KG1 (cell line): ENCODE measurements at regions not wholly inside any gene's neighbourhood (a gene's known extent, or its start where the extent isn't known, plus 50 kb on each side); places are given as distances from the start of the nearest gene placed in this dataset.
"Not testable (repeated sequence)": the region's sequence is repeated elsewhere in the genome, so short reads cannot be mapped to it uniquely, and the experiment has no call there.

Experiments used
- DNase-seq: peaks from one replicate; lab custom pipeline; 2025; lab: John Stamatoyannopoulos, UW

DNA sequence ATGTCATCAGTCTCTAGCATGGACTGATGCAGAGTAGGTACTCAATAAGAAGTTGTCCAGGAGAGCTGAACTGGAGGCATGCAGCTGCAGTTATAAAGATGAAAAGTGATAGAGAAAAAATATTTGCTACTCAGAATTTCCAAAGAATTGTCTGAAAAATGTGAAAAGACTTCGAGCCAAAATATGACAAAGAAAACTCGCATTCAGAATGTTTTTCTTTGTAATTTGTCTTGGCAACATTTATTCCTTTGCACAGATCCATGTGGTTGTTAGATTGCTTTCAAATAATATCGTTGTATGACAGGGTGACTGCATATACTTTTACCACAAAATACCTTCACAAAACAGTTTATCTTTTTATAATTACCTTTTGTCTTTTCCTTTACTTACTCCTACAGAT is 128.0 kb upstream of the SLC4A4 start:
- DNase-seq: no peak

DNA sequence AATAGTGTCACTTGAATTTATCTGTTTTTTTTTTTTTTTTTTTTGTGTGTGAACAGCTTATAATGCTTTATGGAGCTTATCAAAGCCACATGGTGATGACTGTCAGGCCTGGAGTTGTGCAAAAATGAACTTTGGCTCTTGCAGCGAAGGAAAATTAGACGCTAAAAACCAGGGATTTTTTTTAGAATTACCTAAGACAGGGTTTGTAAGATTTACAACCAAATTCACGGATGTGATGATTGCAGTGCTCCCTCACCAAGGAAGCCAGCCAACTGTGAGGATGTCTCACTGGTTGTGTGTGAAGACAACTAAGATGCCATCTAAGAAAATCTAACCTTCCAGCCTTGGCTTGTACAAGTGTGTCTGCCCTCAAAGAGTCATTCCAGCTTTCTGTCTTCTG is 127.1 kb upstream of the SLC4A4 start:
- no peak for DNase-seq

DNA sequence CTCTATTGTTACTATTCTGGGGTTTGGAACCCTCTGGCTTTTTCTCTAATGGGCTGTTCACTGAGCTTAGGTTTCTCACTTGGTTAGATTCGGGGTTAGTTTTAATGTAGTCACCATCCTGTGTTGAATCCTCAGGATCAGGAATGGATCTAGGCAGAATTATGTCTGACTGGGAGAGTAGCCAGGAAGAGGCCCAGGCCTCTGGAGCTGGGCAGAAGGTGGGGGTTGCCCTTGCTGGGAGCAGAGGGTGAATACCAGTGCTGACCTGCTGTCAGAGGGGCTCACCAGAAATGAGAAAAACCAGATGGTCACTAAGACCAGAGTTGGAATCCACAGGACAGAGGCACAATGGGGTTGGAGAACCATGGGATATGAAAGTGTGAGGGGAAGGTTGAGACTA is 126.6 kb upstream of the SLC4A4 start:
- DNase-seq: no peak

DNA sequence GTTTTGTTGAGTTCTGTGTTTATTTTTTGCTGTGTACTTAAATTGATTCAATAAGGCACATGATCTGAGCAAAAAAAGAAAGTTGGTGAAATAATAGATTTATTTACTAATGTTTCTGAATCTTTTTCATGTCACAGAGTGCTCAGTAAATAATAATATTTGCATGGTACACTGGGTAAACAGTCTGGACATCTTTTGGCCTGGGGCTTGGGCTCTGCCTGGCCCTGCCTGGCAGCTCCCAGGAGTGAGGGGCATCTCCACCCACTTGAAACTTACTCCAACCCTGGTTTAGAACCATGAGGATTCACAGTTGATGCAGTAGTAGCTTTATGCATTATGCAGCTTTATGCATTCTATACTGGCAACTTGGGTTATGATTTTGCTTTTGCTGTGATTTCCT is 124.2 kb upstream of the SLC4A4 start:
- DNase-seq: no peak

DNA sequence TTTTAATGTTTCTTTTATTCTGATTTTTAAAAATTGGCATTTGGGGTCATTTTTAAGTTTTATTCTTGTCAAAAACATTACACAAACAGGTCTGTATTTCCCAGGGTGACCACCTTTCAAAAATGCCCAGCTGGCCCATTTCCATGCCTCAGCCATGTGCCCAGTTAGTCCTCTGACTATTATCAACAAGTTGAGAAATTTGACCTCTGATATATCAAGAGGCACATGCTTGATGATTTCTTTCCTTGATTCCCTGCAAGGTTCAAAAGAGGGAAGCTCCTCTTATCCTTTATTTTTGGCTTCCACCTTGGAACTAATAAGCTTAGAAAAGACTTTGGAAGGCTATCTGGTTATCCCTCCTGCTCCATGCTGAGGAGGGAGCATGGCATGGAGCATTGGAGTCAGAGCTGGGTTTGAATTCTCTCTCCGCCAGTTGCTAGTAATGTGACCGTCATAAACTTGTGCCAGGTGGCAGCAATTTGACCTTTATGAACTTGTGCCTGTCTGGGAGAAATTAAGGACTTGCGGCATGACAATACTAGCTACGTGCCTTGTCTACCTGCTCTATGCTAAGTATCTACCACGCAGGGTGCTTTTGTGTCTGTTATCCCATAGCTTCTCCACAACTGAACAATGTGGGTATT is 122.4 kb upstream of the SLC4A4 start:
- DNase-seq: no peak

DNA sequence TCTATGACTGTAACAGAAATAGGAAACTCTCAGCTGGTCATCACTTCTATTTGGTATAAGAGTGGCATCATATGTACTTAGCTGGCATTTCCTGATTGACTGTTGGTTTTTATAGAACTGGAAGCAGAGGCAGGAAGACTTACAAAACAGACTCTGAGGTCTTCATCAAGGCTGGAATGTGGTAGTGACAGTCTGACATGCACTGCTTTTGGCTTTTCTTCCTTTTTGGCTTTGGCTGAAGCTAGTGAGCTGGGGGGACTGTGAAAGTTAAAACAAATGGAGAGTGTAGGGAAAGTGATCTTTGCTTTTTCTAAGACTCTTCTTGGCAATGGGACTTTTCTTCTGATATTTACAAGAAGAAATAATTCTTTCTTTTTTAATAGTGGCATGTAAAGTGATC is 121.1 kb upstream of the SLC4A4 start:
- DNase-seq: no peak

DNA sequence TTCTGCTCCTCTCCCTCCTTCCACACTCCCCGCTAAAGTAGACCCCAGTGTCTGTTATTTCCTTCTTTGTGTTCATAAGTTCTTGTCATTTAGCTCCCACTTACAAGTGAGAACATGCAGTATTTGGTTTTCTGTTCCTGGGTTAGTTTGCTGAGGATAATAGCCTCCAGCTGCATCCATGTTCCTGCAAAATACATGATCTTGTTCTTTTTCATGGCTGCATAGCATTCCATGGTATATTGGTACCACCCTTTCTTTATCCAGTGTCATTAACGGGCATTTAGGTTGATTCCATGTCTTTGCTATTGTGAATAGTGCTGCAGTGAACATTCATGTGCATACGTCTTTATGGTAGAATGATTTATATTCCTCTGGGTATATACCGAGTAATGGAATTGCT is 118.0 kb upstream of the SLC4A4 start:
- DNase-seq: not testable (repeated sequence)

DNA sequence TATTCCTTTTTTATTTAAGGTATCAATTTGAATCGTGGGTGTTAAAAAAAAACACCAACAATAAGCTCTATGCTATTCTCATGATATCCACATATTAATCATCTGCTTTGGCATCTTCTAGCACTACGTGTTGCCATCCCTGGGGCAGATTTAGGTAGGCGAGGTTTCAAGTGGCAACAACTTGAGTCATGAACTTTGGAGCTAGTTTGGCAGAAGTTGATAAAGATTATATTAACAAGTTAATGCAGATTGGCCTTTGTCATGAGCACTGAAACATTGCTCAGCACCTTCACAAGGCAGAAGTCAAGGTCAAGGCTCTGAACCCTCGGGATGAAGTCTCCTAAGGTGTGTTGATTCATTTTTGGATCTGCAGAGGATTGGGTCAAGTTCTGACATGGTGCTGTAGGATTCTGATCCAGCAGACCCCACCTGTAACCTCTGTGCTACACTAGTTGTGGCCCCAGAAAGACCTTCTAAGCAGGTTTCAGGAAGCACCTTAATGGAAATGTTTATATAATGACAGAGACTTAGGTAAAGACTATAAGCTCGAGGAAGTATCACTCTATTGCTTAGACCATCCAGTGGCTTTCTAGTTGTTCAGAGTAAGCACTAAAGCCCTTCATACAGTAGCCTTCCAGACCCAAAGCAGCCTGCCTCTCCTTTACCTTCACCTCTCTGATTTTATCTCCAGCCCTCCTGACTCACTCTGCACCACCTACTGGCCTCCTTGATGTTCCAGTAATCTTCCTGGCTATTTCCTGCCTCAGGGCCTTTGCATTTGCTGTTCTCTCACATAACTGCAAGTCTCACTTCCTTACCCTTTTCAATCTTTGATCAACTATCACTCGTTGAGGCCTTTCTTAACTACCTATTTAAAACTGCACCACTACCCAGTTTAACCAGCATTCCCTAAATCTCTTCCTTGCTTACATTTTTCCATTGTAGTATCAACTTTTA is 117.0 kb upstream of the SLC4A4 start:
- DNase-seq: no peak

DNA sequence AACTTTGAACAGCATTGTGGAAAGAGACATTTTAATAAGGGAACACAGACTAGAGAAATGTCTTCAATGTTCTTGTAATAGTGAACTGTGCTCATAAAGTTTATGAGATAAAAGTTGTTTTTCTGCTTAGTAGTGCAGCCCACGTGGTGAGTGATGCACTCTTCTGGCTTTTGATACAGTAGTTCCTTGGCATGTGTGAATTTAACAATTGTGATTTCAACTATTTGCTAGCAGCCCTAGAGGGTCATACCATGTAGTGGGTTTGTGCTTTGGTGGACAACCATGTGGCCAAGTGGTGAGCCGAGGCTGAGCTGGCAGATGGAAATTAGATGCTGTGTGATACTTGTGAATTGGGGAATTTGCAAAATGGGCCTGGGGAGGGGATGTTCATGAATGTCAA is 116.2 kb upstream of the SLC4A4 start:
- no peak for DNase-seq

DNA sequence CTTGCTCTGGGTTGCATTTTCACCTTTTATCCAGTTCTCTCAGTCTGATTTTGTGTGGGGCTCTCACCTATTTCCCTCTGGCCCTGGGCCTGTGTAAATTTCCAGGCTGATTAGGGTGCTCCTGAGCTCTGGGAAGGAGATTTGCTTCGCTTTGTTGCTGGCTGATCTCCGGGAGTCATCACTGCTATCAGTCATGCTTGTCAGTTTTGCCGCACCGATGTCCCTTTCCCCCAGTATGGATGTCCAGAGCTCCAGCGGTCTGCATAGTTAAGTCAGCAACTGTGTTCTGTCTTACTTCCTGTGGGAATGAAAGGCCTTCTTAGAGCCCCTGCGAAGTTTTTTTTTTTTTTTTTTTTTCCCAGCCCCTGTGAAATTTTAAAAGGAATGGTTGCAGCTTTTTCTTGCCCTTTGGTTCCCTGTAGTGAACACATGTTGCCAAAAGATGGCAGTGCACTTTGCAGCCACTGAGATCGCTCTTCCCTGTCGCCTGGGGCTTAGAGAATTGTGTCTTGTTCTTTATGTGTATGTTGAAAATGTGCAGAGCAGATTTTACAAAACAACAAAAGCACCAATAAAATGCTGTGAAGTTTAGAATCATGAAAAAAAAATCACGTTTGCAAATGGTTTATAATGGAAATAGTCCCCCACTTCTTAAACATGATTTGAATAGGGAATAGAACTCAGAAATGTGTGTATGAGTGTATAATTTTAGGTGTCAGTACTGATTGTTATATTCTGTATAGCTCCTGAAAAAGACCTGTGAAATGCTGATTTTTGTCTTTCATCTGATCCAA is 109.1 kb upstream of the SLC4A4 start:
- no peak for DNase-seq

DNA sequence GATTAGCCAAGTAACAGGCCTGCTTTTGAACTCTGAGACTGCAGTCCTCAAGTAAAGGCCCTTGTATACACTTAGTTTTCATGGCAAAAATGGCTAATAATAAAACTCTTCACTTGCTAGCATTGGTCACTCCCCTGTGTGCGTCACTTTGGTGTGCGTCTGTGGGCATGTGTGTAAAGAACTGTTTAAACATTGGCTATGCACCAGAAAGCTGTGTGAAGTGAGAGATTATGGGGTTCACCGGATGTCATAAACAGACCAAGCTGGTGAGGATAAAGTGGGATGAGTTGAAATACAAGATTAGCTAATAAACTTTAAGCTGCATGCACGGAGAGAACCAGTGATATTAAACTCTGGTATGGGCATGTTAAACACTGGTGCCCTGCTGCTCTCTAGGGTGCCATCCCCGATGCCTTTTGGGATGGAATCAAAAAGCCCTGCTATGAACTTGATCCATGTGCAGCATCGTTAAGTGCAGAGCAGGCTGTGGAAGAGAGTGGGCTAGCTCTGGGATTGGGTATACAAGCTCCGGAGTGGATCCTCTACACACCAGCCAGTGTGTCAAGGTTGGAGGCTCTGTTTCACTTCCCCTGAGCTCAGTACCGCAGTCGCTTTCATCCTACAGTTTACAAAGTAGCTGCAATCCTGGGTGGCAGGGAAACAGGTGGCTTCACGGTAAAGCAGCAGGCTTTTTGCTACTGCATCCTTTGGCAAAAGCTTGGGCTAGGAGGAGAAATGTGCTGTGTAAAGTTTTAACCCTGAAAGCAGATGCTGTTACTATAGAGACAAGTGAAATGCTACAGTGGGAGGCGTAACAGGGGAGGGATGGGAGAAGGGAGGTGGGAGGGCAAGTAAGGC is 108.3 kb upstream of the SLC4A4 start:
- DNase-seq: no peak

DNA sequence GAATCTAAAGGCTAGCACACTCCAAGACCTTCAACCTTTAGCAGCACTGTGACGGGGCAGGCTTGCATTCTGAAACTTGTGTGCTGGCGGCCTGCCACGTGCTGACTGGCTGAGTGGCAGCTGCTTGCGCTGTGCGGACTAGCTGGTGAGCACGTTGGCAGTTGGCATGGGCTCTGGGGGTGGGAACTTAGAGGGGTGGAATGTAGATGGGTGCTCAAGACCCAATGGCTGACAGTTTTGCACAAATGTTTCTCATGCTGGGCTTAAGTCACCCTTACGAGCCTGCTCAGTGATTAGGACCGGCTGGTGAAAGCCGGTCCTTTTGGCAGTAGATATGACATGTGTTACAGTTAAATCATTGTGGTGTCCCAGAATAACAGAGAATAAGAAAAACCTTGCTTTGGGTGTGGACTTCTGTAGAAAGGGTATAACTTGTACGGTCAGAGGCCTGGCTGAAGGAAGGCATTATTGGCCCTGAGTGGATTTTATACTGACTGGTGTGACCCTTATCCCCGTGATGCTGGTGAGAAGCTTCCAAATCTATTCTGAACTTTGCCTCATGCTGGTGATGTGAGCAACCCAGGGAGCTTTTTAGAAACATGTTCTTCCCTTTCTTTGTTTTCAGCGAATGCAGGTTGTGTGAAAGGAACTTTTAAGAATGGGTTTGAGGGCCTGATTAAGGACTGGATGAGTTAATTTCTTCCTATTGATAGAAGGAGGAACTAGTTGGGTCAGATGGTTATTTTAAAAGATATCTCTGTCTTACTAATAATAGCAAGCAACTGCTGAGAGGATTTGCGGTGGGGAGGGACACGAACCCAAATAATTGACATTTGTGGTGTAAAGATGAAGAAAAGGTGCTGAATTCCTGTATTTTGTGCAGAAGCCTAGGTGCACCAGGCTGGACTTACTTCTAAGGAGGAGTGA is 107.4 kb upstream of the SLC4A4 start:
- no peak for DNase-seq

DNA sequence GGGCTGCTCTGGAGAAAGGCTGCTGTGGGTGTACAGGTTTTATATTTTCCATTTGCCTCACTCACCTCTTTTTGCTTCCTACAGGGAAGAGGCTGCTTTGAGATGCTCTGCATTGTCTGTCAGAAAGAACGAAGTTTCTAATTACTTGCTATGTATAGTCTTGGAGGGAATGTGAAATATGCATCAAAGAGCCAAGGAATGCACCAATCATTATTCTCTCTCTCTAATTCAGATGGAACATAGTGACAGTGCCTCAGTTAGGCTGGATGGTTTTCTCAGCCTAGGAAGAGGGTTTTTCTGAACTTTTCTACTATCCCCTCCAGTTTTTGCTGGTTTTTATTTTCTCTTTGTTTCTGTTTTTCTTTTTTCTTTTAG is 106.8 kb upstream of the SLC4A4 start:
- DNase-seq: no peak

DNA sequence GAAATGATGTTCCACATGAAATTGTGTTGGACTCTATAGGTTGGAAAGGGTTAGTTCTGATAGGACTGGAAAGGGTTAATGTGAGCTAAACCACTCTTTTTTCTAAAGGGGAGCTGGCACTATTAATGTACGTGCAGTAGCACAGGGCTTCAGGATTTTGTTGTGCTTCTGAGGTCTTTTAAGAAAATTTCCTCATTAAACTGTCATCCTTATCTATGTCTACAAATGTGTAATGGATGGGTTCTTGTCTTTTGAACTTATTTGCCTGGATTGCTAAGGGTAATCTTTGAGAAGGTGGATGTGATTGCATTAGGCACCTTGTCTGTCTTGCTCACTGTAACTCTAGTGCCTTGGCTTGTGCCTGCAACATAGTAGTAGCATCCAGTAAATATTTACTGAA is 106.0 kb upstream of the SLC4A4 start:
- no peak for DNase-seq

DNA sequence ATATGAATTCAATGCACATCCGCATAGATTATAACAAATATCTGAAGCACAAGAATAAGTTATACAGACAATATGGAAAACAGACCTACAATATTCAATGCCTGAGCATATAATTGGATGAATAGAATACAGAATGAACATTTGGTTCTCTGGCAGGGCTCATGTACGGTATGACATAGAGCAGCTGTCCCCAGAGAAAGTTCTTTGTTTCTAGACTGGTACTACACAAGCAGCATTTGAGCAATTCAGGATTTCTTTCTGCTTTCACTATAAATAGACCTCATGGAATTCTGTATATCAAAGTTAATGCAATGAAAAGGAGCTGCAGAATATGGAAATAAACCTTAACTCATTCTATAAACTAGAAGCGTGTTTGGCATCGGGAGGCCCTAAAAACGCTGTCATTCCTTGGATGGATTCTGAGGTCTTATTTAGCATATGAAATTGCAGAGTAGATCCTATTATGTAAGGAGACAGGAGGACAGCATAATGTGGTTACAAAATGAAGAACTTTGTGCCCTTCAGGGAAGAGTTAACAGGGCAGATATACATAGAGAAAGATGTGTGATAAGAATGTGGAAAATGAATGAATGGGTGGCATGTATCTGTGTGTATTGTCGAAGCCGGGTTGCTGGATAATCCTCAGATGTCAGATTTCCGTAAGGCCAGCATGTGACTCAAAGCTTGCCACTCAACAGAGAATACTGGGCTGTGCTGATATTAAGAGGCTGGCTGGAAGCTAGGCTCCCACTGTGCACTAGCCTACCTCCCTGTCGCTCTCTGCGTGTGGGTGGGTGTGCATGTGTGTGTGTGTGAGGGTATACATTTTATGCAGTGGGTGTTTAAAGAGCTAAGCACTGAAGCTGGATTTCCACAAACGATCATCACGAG is 103.3 kb upstream of the SLC4A4 start:
- DNase-seq: no peak

DNA sequence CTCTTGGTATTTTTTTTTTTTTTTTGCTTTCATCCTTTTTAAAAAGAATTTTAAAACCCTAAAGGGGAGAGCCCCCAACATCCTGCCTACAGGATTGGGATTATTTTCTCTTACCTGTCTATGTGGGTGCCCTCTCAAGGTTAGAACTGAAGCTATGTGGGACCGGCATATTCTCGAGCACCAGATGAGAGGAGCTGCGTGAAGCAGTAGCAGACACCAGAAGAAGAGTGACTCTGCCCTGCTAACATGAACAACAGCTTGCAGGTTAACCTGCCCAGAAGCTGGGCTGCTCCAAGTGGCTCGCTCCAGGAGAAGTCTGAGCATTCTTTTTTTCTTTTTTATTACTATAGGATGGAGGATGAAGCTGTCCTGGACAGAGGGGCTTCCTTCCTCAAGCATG is 102.6 kb upstream of the SLC4A4 start:
- no peak for DNase-seq

DNA sequence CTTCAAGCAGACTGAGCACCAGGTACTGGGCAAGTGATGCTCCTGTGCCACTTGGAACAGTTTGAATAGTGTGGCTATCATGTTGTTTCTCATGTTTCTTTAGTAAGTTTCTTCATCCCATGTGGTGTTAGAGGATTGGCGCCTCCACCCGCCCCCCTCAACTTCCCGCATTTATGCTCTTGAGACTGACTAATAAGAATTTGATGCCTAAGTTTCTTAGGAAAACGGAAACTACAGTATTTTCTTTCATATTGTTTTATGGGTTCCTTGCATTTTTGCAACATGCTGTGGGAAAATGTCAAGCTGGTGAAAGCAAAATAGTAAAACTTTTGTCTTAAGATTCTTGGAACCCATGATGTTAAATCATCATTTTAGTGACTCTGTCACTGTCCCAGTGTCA is 101.2 kb upstream of the SLC4A4 start:
- no peak for DNase-seq

DNA sequence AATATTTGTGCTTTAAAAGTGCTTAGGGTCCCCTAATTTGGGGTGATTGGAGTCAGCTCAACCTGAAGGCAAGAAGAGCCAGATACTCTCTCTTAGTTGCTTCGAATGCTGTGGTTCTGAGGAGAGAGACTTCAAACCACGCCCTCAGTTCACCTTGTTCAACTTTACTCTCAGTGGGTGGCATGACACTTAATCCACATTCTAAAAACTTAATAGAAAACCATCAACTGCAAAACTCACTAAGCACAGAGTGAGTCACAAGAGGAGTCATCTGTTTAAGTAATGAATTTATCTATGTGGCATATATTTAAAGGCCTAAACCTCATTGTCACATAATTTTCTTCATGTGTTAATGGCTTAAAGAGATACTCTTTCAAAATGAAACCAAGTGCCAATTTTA is 99.5 kb upstream of the SLC4A4 start:
- no peak for DNase-seq

DNA sequence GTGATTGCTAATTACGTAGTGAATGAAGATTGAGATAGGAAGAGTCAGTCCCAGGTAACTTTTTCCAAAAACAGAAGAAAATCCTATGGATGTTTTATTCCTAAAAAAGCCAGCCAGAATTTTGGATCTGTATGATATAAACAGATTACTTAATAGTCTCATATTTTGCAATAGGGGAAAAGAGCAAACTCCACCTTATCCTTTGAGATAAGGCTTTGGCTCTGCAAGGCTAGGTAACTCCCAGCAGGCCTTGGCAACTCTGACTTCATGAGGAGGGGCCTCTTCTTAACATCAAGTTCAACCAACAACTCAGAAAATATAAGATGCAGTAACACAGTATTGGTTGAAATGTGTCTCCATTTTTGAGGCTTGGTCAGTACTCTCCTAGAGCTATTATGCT is 98.7 kb upstream of the SLC4A4 start:
- DNase-seq: no peak
